Erythroblast (primary cell): ENCODE measurements at regions not wholly inside any gene's neighbourhood (a gene's known extent, or its start where the extent isn't known, plus 50 kb on each side); places are given as distances from the start of the nearest gene placed in this dataset.

Experiments
- GATA1 ChIP-seq: IDR thresholded peaks from 2 replicates; pipeline ENCODE4 v1.6.1; 2011; ENCODE audit warnings: low read depth, mild to moderate bottlenecking, control low read depth, low read length, moderate library complexity
- POLR2A ChIP-seq: IDR thresholded peaks from 2 replicates; pipeline ENCODE4 v1.6.1; 2011; ENCODE audit warnings: mild to moderate bottlenecking, low read length

DNA sequence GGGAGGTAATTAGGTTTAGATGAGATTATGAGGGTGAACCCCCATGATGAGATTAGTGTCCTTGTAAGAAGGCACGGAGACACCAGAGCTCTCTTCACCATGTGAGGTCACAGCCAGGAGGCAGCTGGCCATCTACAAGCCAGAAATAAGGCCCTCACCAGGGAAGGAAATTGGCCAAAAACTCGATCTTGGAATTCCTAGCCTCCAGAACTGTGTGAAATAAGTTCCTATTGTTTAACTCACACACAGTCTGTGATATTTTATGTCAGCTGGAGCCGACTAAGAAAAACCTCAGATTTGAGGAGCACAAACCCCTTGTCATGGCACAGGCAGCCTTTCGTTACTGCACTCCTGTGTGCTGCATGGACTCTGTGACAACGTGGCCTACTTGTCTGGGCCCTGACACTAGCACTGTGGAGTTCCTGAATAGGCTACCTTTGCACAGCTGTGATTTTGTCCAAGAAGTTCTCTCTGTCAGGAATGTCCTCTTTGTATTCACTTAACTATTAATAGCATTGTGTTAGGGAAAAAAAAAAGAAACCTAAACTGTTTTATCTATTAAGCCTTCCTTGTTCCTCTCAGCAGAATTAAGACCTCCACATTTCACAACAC is 319.8 kb downstream of the TDRD15 start:
- TF ChIP-seq POLR2A (no peak), GATA1 (no peak)
